Prostate gland (tissue), 2 donors: ENCODE measurements at regions not wholly inside any gene's neighbourhood (a gene's known extent, or its start where the extent isn't known, plus 50 kb on each side); places are given as distances from the start of the nearest gene placed in this dataset.

Experiments
- DNase-seq: peaks from one replicate; pipeline ENCODE4 v3.0.0-alpha.2; 2019; ENCODE audit warnings: low spot score
- H3K27ac ChIP-seq, 2 donors: fragments of 200-600 bp; sonication (generic); 2 replicates each; pipeline ENCODE4 v1.5.1; 2017 to 2019
- H3K27me3 ChIP-seq: fragments of 200-600 bp; sonication (generic); replicated peaks from 2 replicates; pipeline ENCODE4 v1.5.1; 2019; ENCODE audit not compliant: insufficient read depth
- H3K36me3 ChIP-seq, 2 donors: fragments of 200-600 bp; sonication (generic); 1 replicate in 1 of 2; 2 replicates in 1 of 2; pipeline versions ENCODE4 v1.5.1 to v1.8.1; 2017 to 2019
- H3K4me1 ChIP-seq: fragments of 200-600 bp; sonication (generic); replicated peaks from 2 replicates; pipeline ENCODE4 v1.5.1; 2019
- H3K4me3 ChIP-seq, 2 donors: fragments of 200-600 bp; sonication (generic); 2 replicates each; pipeline ENCODE4 v1.5.1; 2017 to 2019
- H3K9me3 ChIP-seq: fragments of 200-600 bp; sonication (generic); 2 replicates; pipeline ENCODE4 v1.5.1; 2017
- POLR2A ChIP-seq: fragments of 450-650 bp; IDR thresholded peaks from one replicate; pipeline ENCODE4 v1.6.1; 2016; ENCODE audit warnings: antibody characterized with exemption, mild to moderate bottlenecking
- POLR2AphosphoS5 ChIP-seq: sonication (generic); formaldehyde crosslinking; IDR thresholded peaks from one replicate; pipeline ENCODE4 v1.6.1; 2017; ENCODE audit warnings: antibody characterized with exemption
- WGBS: methylation state at CpG from one replicate; pipeline ENCODE4 v1.1.5; 2018; 5-methylcytosine and 5-hydroxymethylcytosine counted together
- intact Hi-C: fragments of 100-400 bp; cut with DNase I; formaldehyde crosslinking; loops from one replicate; pipeline ENCODE4 v1.14.2; 2022
- TF ChIP-seq, protein P1 (sequence below), 4 experiments: fragments of 200-600 bp in 2 of 4; fragments of 450-650 bp in 2 of 4; sonication (generic) in 2 of 4; IDR thresholded peaks; 1 replicate in 3 of 4; 2 replicates in 1 of 4; pipeline ENCODE4 v1.5.1; 2016 to 2019; ENCODE audit warnings: antibody characterized with exemption in 4 of 4, mild to moderate bottlenecking in 2 of 4, moderate library complexity in 2 of 4

DNA sequence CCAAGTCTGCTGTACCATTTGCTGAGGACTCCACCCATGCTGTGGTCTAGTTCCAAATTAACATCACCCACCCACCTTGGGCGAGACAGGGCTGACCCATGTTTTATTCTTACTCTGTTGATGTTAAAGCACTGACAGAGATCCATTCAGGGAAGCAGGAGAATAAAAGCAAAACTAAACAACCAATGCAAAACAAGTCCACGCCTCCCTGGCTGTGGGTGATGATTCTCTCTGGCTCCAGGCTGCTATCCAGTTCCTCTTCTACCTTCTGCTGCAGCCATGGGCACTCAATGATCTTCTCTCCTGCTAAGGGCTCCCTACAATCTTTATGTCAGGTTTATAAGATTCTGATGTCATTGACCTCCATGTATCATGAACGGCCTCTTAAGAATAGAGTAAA lies 786.6 kb upstream of the ID2 start:
- Histone ChIP-seq H3K4me3 (no peak overlapping the region), H3K27ac (no peak overlapping the region), H3K36me3 (no peaks in the 10 kb centered on the region), H3K9me3 (no peaks in the 10 kb centered on the region), H3K27me3 (no peaks in the 10 kb centered on the region), H3K4me1 (no peaks in the 10 kb centered on the region)
- 93% methylated on average over 3 of the region's 3 CpGs for WGBS
- intact Hi-C loops: no loop called here
- TF ChIP-seq POLR2AphosphoS5 (no peak), POLR2A (no peak)
- TF ChIP-seq, protein P1, sequence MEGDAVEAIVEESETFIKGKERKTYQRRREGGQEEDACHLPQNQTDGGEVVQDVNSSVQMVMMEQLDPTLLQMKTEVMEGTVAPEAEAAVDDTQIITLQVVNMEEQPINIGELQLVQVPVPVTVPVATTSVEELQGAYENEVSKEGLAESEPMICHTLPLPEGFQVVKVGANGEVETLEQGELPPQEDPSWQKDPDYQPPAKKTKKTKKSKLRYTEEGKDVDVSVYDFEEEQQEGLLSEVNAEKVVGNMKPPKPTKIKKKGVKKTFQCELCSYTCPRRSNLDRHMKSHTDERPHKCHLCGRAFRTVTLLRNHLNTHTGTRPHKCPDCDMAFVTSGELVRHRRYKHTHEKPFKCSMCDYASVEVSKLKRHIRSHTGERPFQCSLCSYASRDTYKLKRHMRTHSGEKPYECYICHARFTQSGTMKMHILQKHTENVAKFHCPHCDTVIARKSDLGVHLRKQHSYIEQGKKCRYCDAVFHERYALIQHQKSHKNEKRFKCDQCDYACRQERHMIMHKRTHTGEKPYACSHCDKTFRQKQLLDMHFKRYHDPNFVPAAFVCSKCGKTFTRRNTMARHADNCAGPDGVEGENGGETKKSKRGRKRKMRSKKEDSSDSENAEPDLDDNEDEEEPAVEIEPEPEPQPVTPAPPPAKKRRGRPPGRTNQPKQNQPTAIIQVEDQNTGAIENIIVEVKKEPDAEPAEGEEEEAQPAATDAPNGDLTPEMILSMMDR (IDR thresholded peaks at IDR 0.05): no peak
- DNase-seq: no peak

DNA sequence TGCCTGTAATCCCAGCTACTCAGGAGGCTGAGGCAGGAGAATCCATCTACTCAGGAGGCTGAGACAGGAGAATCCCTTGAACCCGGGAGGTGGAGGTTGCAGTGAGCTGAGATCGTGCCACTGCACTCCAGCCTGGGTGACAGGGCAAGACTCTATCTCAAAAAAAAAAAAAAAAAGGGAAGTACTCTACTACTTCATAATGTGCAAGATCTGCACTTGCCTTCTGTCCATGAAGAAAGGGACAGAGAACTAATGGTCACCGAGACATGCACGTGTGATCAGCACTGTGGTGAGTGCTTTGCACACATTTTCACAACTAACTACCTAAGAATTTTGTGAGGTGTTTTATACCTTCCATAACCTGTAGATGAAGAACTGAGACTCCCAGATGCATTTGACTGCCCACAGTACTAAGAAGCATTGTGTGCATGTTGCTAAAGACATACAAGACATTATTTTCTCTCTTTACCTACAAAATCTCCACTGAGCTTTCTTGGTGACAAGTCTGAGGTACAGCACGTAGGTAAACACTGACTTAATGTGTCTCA lies 784.8 kb upstream of the ID2 start:
- TF ChIP-seq POLR2AphosphoS5 (no peak), POLR2A (no peak)
- WGBS: 91% methylated on average over 4 of the region's 5 CpGs
- no peaks in the 10 kb centered on the region for H3K27me3 ChIP-seq
- DNase-seq: no peak
- no peak overlapping the region for H3K27ac ChIP-seq
- H3K4me1 ChIP-seq: no peaks in the 10 kb centered on the region
- intact Hi-C loops: no loop called here
- no peak overlapping the region for H3K4me3 ChIP-seq
- no peaks in the 10 kb centered on the region for H3K36me3 ChIP-seq
- H3K9me3 ChIP-seq: no peaks in the 10 kb centered on the region

DNA sequence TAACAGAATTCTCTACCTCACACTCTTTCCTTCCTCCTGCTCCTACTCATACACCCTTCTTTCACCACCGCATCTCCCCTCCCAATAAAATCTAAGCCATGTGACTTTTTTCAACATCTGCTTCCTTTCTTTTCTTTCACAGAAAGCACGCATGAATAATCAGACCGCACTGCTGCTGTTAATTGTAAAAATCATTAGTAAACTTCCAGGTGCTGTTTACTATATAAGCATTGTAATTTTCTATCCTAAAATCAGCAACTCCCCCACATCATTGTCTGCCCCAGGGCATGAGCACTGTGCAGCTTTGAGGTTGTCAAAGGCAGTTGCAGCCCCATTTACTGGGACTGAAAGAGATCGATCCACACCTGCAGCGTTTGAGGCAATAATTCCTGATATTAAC lies 782.6 kb upstream of the ID2 start:
- H3K27me3 ChIP-seq: no peaks in the 10 kb centered on the region
- H3K4me3 ChIP-seq: no peak overlapping the region
- no peaks in the 10 kb centered on the region for H3K9me3 ChIP-seq
- TF ChIP-seq POLR2AphosphoS5 (no peak), POLR2A (no peak)
- TF ChIP-seq, protein P1 (IDR thresholded peaks at IDR 0.05): no peak
- intact Hi-C loops: no loop called here
- 38% methylated on average over 5 of the region's 5 CpGs for WGBS
- DNase-seq: no peak
- H3K4me1 ChIP-seq: no peaks in the 10 kb centered on the region
- H3K27ac ChIP-seq: no peak overlapping the region
- no peaks in the 10 kb centered on the region for H3K36me3 ChIP-seq

DNA sequence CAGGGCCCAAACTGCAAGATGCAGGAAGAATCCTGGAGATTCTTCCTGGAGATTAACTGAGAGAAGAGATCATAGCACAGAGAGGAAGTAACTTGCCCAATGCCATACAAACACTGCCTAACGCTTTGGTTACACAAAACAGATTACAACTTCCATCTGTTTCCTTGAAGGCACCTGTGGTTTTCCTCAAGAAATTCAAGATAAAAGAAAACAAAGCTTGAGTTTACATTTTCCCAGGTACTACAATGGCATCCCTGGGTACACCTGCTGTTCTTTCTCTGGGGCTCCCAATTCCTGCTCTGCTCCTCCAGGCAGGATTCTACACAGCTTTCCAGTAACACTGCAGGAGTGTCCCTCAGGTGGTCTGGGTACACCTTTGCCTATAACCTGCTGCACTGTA lies 781.9 kb upstream of the ID2 start:
- Histone ChIP-seq H3K9me3 (no peaks in the 10 kb centered on the region), H3K4me1 (no peaks in the 10 kb centered on the region), H3K4me3 (no peak overlapping the region), H3K27ac (no peak overlapping the region), H3K27me3 (no peaks in the 10 kb centered on the region), H3K36me3 (no peaks in the 10 kb centered on the region)
- DNase-seq: no peak
- intact Hi-C loops: no loop called here
- 48% methylated on average over 1 of the region's 1 CpG for WGBS
- TF ChIP-seq, protein P1 (IDR thresholded peaks at IDR 0.05): no peak
- TF ChIP-seq POLR2A (no peak), POLR2AphosphoS5 (no peak)

DNA sequence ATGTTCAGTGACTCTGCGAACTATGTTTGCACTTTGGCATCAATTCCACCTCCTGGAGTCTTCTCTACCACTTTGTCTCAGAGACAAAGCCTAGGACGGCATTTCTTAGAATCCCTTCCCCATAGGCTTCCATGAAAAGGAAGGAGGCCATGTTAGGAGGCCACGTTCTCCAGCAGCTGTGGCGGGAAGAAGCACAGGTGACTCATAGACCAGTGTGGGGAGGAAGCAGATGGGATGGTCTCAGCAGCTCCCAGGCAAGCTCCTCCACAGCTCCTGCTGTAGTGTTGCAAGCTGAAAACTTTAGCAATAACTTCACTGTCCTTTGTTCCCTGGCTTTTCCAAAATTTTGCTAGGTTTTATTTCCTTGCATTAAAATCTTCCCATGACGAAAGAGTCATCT lies 781.3 kb upstream of the ID2 start:
- no peak overlapping the region for H3K27ac ChIP-seq
- no peaks in the 10 kb centered on the region for H3K4me1 ChIP-seq
- 95% methylated on average over 5 of the region's 5 CpGs for WGBS
- H3K36me3 ChIP-seq: no peaks in the 10 kb centered on the region
- intact Hi-C loops: no loop called here
- no peaks in the 10 kb centered on the region for H3K27me3 ChIP-seq
- TF ChIP-seq POLR2A (no peak), POLR2AphosphoS5 (no peak)
- TF ChIP-seq, protein P1 (IDR thresholded peaks at IDR 0.05): no peak
- no peak overlapping the region for H3K4me3 ChIP-seq
- no peak for DNase-seq
- no peaks in the 10 kb centered on the region for H3K9me3 ChIP-seq
